ENCODE measurements at regions not wholly inside any gene's neighbourhood (a gene's known extent, or its start where the extent isn't known, plus 50 kb on each side); places are given as distances from the start of the nearest gene placed in this dataset.

GRCh38 chr3:167958141-167958540 lies 137.6 kb downstream of the GOLIM4 start:
- DNase-seq, result no peak

- no peak for DNase-seq
Measured at GRCh38 chr3:167952969-167953368, 142.8 kb downstream of the GOLIM4 start.

GRCh38 chr3:167950212-167950611 lies 145.5 kb downstream of the GOLIM4 start:
- DNase-seq, result no peak

GRCh38 chr3:167941234-167941995 lies 154.3 kb downstream of the GOLIM4 start:
- peak; percentile 6 for DNase-seq

GRCh38 chr3:167940241-167940640 lies 155.5 kb downstream of the GOLIM4 start:
- DNase-seq, result no peak

- no peak for DNase-seq
Measured at GRCh38 chr3:167938516-167938915, 157.2 kb downstream of the GOLIM4 start.

GRCh38 chr3:167936019-167936418 lies 159.7 kb downstream of the GOLIM4 start:
- no peak for DNase-seq

- no peak for DNase-seq
Measured at GRCh38 chr3:167930453-167930852, 165.3 kb downstream of the GOLIM4 start.

GRCh38 chr3:167929968-167930367 lies 165.8 kb downstream of the GOLIM4 start:
- DNase-seq, result no peak

GRCh38 chr3:167928381-167928780 lies 167.3 kb downstream of the GOLIM4 start:
- DNase-seq, result no peak

GRCh38 chr3:167920747-167921146 lies 175.0 kb downstream of the GOLIM4 start:
- no peak for DNase-seq

GRCh38 chr3:167919590-167919989 lies 176.1 kb downstream of the GOLIM4 start:
- DNase-seq, result no peak

GRCh38 chr3:167918686-167919085 lies 177.0 kb downstream of the GOLIM4 start:
- DNase-seq, result no peak

- DNase-seq, result no peak
Measured at GRCh38 chr3:167918008-167918596, 177.6 kb downstream of the GOLIM4 start.

GRCh38 chr3:167913219-167913835 lies 177.8 kb downstream of the SERPINI1 start:
- DNase-seq, result no peak

GRCh38 chr3:167909952-167910351 lies 174.4 kb downstream of the SERPINI1 start:
- DNase-seq, result no peak

GRCh38 chr3:167909504-167909896 lies 174.0 kb downstream of the SERPINI1 start:
- DNase-seq, result no peak

GRCh38 chr3:167908746-167909503 lies 173.4 kb downstream of the SERPINI1 start:
- no peak for DNase-seq

- DNase-seq, result no peak
Measured at GRCh38 chr3:167908221-167908620, 172.7 kb downstream of the SERPINI1 start.

GRCh38 chr3:167901138-167901537 lies 165.6 kb downstream of the SERPINI1 start:
- DNase-seq, result no peak

GRCh38 chr3:167899093-167899492 lies 163.6 kb downstream of the SERPINI1 start:
- DNase-seq, result no peak

GRCh38 chr3:167898091-167898490 lies 162.6 kb downstream of the SERPINI1 start:
- no peak for DNase-seq

- DNase-seq, result no peak
Measured at GRCh38 chr3:167895684-167896083, 160.2 kb downstream of the SERPINI1 start.

GRCh38 chr3:167895178-167895577 lies 159.7 kb downstream of the SERPINI1 start:
- DNase-seq, result no peak
